DMS53 (cell line): ENCODE measurements at regions not wholly inside any gene's neighbourhood (a gene's known extent, or its start where the extent isn't known, plus 50 kb on each side); places are given as distances from the start of the nearest gene placed in this dataset.
"Not testable (repeated sequence)": the region's sequence is repeated elsewhere in the genome, so short reads cannot be mapped to it uniquely, and the experiment has no call there.

Source experiments
- DNase-seq: peaks from one replicate; lab custom pipeline; 2025; lab: John Stamatoyannopoulos, UW

- DNase-seq = no peak
These were observed 426.5 kb upstream of the FRG1 start for GRCh38 chr4:189514209-189514608.

- DNase-seq = no peak
These were observed 423.8 kb upstream of the FRG1 start for GRCh38 chr4:189516902-189517301.

- DNase-seq = no peak
These were observed 421.5 kb upstream of the FRG1 start for GRCh38 chr4:189519186-189519585.

GRCh38 chr4:189525304-189525703 lies 415.4 kb upstream of the FRG1 start:
- no peak for DNase-seq

- no peak for DNase-seq
These were observed 409.8 kb upstream of the FRG1 start for GRCh38 chr4:189530848-189531247.

GRCh38 chr4:189533603-189534002 lies 407.1 kb upstream of the FRG1 start:
- DNase-seq = peak; percentile 19

GRCh38 chr4:189547559-189547958 lies 393.1 kb upstream of the FRG1 start:
- peak; percentile 68 for DNase-seq

GRCh38 chr4:189548484-189549125 lies 392.1 kb upstream of the FRG1 start:
- DNase-seq = no peak

GRCh38 chr4:189551931-189552670 lies 388.6 kb upstream of the FRG1 start:
- not testable (repeated sequence) for DNase-seq

- DNase-seq = not testable (repeated sequence)
These were observed 380.1 kb upstream of the FRG1 start for GRCh38 chr4:189560605-189561004.

- not testable (repeated sequence) for DNase-seq
These were observed 376.9 kb upstream of the FRG1 start for GRCh38 chr4:189563751-189564150.

- not testable (repeated sequence) for DNase-seq
These were observed 374.4 kb upstream of the FRG1 start for GRCh38 chr4:189566271-189566670.

GRCh38 chr4:189566900-189567299 lies 373.8 kb upstream of the FRG1 start:
- not testable (repeated sequence) for DNase-seq

- not testable (repeated sequence) for DNase-seq
These were observed 361.0 kb upstream of the FRG1 start for GRCh38 chr4:189579645-189580044.

- DNase-seq = not testable (repeated sequence)
These were observed 353.6 kb upstream of the FRG1 start for GRCh38 chr4:189586908-189587632.

- not testable (repeated sequence) for DNase-seq
These were observed 351.5 kb upstream of the FRG1 start for GRCh38 chr4:189589201-189589600.

- no peak for DNase-seq
These were observed 347.8 kb upstream of the FRG1 start for GRCh38 chr4:189592890-189593289.

GRCh38 chr4:189597341-189597740 lies 343.3 kb upstream of the FRG1 start:
- DNase-seq = no peak

GRCh38 chr4:189600264-189600663 lies 340.4 kb upstream of the FRG1 start:
- DNase-seq = no peak

GRCh38 chr4:189600718-189601435 lies 339.8 kb upstream of the FRG1 start:
- no peak for DNase-seq

GRCh38 chr4:189602827-189603226 lies 337.8 kb upstream of the FRG1 start:
- not testable (repeated sequence) for DNase-seq

GRCh38 chr4:189610571-189610970 lies 330.1 kb upstream of the FRG1 start:
- DNase-seq = not testable (repeated sequence)
